ENCODE measurements at regions not wholly inside any gene's neighbourhood (a gene's known extent, or its start where the extent isn't known, plus 50 kb on each side); places are given as distances from the start of the nearest gene placed in this dataset.

- TF ChIP-seq CTCF (IDR thresholded peaks at IDR 0.05), result no peak
- Histone ChIP-seq H3K4me1 (ENCODE audit: control insufficient read depth in 1 of 2, low read depth in 2 of 2) (no peaks in the 10 kb centered on the region), H3K9me3 (no peaks in the 10 kb centered on the region)
Measured at GRCh38 chr2:223264541-223265193, 212.7 kb downstream of the KCNE4 start.

GRCh38 chr2:223267160-223267951 is 215.4 kb downstream of the KCNE4 start:
- ATAC-seq (ENCODE audit: insufficient number of reproducible peaks, low FRiP score, low read depth), result no peak
- H3K4me3 ChIP-seq, result no peak overlapping the region
- no peak for TF ChIP-seq CTCF (IDR thresholded peaks at IDR 0.05)

More at GRCh38 chr2:223264541-223265193, 212.7 kb downstream of the KCNE4 start:
- H3K36me3 ChIP-seq, result no peaks in the 10 kb centered on the region
- no peaks in the 10 kb centered on the region for H3K27me3 ChIP-seq (replicated peaks; ENCODE audit: insufficient read depth)
- no peak for DNase-seq (ENCODE audit: low spot score)
- ATAC-seq (ENCODE audit: insufficient number of reproducible peaks, low FRiP score, low read depth), result no peak
- no peak overlapping the region for H3K27ac ChIP-seq
- no peak overlapping the region for H3K4me3 ChIP-seq

DNA sequence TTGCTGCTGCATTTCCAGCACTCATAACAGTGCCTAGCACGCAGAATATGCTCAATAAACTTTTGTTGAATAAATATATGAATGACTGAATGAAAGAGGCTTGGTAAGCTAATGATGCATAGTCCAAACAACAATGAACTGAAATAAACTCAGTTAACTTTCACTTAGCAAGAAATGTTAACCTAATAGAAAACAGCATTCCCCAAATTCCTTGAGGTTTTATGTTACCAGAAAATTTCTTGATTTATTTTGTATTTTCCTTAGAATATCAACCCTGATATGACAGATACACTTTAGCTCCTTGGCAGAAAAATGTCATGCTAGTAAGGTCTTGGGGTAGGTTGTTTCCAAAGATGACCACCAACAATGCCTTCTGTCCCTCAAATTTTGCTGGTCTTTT is 217.4 kb downstream of the KCNE4 start:
- no peak for ATAC-seq (ENCODE audit: insufficient number of reproducible peaks, low FRiP score, low read depth)

More at GRCh38 chr2:223267160-223267951, 215.4 kb downstream of the KCNE4 start:
- DNase-seq (ENCODE audit: low spot score), result no peak
- H3K4me1 ChIP-seq (ENCODE audit: control insufficient read depth in 1 of 2, low read depth in 2 of 2), result no peaks in the 10 kb centered on the region
- H3K27me3 ChIP-seq (replicated peaks; ENCODE audit: insufficient read depth), result no peaks in the 10 kb centered on the region
- H3K36me3 ChIP-seq, result no peaks in the 10 kb centered on the region
- H3K27ac ChIP-seq, result no peak overlapping the region
- H3K9me3 ChIP-seq, result no peaks in the 10 kb centered on the region

GRCh38 chr2:223270548-223270947 is 218.6 kb downstream of the KCNE4 start:
- Histone ChIP-seq H3K27ac (no peak overlapping the region), H3K4me3 (no peak overlapping the region), H3K27me3 (replicated peaks; ENCODE audit: insufficient read depth) (no peaks in the 10 kb centered on the region), H3K36me3 (no peaks in the 10 kb centered on the region), H3K9me3 (no peaks in the 10 kb centered on the region), H3K4me1 (ENCODE audit: control insufficient read depth in 1 of 2, low read depth in 2 of 2) (no peaks in the 10 kb centered on the region)
- no peak for ATAC-seq (ENCODE audit: insufficient number of reproducible peaks, low FRiP score, low read depth)
- no peak for TF ChIP-seq CTCF (IDR thresholded peaks at IDR 0.05)
- no peak for DNase-seq (ENCODE audit: low spot score)

More for the DNA sequence above, 217.4 kb downstream of the KCNE4 start:
- TF ChIP-seq CTCF (IDR thresholded peaks at IDR 0.05), result no peak
- no peaks in the 10 kb centered on the region for H3K27me3 ChIP-seq (replicated peaks; ENCODE audit: insufficient read depth)
- no peaks in the 10 kb centered on the region for H3K36me3 ChIP-seq
- no peaks in the 10 kb centered on the region for H3K9me3 ChIP-seq
- DNase-seq (ENCODE audit: low spot score), result no peak
- no peak overlapping the region for H3K4me3 ChIP-seq
- no peaks in the 10 kb centered on the region for H3K4me1 ChIP-seq (ENCODE audit: control insufficient read depth in 1 of 2, low read depth in 2 of 2)
- no peak overlapping the region for H3K27ac ChIP-seq

GRCh38 chr2:223273995-223274394 is 222.0 kb downstream of the KCNE4 start:
- H3K4me1 ChIP-seq (ENCODE audit: control insufficient read depth in 1 of 2, low read depth in 2 of 2), result no peaks in the 10 kb centered on the region
- no peak overlapping the region for H3K27ac ChIP-seq
- DNase-seq (ENCODE audit: low spot score), result no peak
- no peaks in the 10 kb centered on the region for H3K27me3 ChIP-seq (replicated peaks; ENCODE audit: insufficient read depth)
- H3K9me3 ChIP-seq, result no peaks in the 10 kb centered on the region
- no peak overlapping the region for H3K4me3 ChIP-seq
- H3K36me3 ChIP-seq, result no peaks in the 10 kb centered on the region
- TF ChIP-seq CTCF (IDR thresholded peaks at IDR 0.05), result no peak
- no peak for ATAC-seq (ENCODE audit: insufficient number of reproducible peaks, low FRiP score, low read depth)

Data from thoracic aorta (tissue), 2 donors.